Natural killer cell (primary cell): ENCODE measurements at regions not wholly inside any gene's neighbourhood (a gene's known extent, or its start where the extent isn't known, plus 50 kb on each side); places are given as distances from the start of the nearest gene placed in this dataset.

ENCODE experiments used
- ATAC-seq, 3 donors: fragments of 150-1000 bp in 2 of 3; fragments of 200-7000 bp in 1 of 3; cut with Tn5 transposase; 1 replicate in 1 of 3; 2 replicates in 2 of 3; pipeline ENCODE4 v1.10.0; 2021; ENCODE audit warnings: mild to moderate bottlenecking in 2 of 3, moderate library complexity in 2 of 3
- DNase-seq, 2 donors: peaks; one replicate each; pipeline versions ENCODE4 v3.0.0 to v3.0.0-alpha.2; 2013 to 2021; ENCODE audit warnings: mixed read lengths in 1 of 2
- H3K27ac ChIP-seq: one replicate; pipeline ENCODE4 v1.5.1; 2013; ENCODE audit warnings: mild to moderate bottlenecking, low read length
- H3K27me3 ChIP-seq: one replicate; pipeline ENCODE4 v1.6.1; 2013; ENCODE audit warnings: low read length; ENCODE audit not compliant: control insufficient read depth, insufficient read depth
- H3K36me3 ChIP-seq: one replicate; pipeline ENCODE4 v1.6.1; 2013; ENCODE audit warnings: low read length; ENCODE audit not compliant: control insufficient read depth, insufficient read depth
- H3K4me1 ChIP-seq: one replicate; pipeline ENCODE4 v1.6.1; 2013; ENCODE audit warnings: low read length; ENCODE audit not compliant: control insufficient read depth, insufficient read depth
- H3K4me3 ChIP-seq: one replicate; pipeline ENCODE4 v1.5.1; 2013; ENCODE audit warnings: low read length
- H3K9me3 ChIP-seq: one replicate; pipeline ENCODE4 v1.6.1; 2013; ENCODE audit warnings: low read length; ENCODE audit not compliant: control insufficient read depth, insufficient read depth
- H3K27ac Mint-ChIP-seq, 2 donors: one replicate each; pipeline ENCODE4 v1.8.0; 2022; ENCODE audit warnings: mild to moderate bottlenecking in 2 of 2, mixed read lengths in 2 of 2, moderate library complexity in 1 of 2
- H3K27me3 Mint-ChIP-seq, 2 donors: one replicate each; pipeline ENCODE4 v1.8.0; 2022; ENCODE audit warnings: low read depth in 2 of 2, mixed read lengths in 2 of 2
- H3K36me3 Mint-ChIP-seq: one replicate; pipeline ENCODE4 v1.8.0; 2022; ENCODE audit warnings: mixed read lengths
- H3K4me1 Mint-ChIP-seq, 2 donors: one replicate each; pipeline ENCODE4 v1.8.0; 2022; ENCODE audit warnings: mixed read lengths in 2 of 2
- H3K4me3 Mint-ChIP-seq: one replicate; pipeline ENCODE4 v1.8.0; 2022; ENCODE audit warnings: mild to moderate bottlenecking, moderate library complexity, mixed read lengths
- H3K9me3 Mint-ChIP-seq, 2 donors: one replicate each; pipeline ENCODE4 v1.8.0; 2022; ENCODE audit warnings: mixed read lengths in 2 of 2
- WGBS: methylation state at CpG from one replicate; pipeline ENCODE4 v1.1.7; 2013; ENCODE audit warnings: missing lambda C conversion rate; ENCODE audit not compliant: insufficient coverage; 5-methylcytosine and 5-hydroxymethylcytosine counted together
- intact Hi-C: fragments of 100-400 bp; cut with micrococcal nuclease; formaldehyde crosslinking; loops from one replicate; pipeline ENCODE4 v1.14.2; 2022
- TF ChIP-seq, protein P1 (sequence below): fragments of 200-600 bp; IDR thresholded peaks from one replicate; pipeline ENCODE4 v1.8.0; 2022; ENCODE audit warnings: antibody characterized with exemption

DNA sequence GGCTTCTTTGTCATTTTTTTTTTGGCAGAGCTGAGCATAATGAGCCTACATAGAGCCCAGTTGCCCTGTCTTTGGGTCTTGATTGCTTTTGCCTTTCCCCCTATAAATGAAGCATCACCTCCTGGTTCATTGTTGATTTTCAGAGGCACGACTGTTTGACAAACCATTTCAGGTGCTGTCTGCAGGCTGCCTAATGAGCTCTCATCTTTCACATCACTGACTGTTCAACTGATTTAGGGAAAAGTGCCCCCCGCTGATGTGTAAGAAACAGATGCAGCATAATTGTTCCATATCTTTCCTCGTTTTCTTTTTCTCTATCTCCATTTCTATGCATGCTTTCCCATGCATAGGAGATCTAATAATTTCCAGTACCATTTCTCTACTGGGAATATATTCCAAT, 338.6 kb downstream of the TMEM38B start:
- no peak overlapping the region for H3K4me3 ChIP-seq
- no peaks in the 10 kb centered on the region for H3K4me1 ChIP-seq
- H3K27ac ChIP-seq, result no peak overlapping the region
- whole genome bisulfite sequencing, result 78% methylated on average over 3 of the region's 3 CpGs
- H3K27ac Mint-ChIP-seq, result no peak overlapping the region
- TF ChIP-seq, protein P1, sequence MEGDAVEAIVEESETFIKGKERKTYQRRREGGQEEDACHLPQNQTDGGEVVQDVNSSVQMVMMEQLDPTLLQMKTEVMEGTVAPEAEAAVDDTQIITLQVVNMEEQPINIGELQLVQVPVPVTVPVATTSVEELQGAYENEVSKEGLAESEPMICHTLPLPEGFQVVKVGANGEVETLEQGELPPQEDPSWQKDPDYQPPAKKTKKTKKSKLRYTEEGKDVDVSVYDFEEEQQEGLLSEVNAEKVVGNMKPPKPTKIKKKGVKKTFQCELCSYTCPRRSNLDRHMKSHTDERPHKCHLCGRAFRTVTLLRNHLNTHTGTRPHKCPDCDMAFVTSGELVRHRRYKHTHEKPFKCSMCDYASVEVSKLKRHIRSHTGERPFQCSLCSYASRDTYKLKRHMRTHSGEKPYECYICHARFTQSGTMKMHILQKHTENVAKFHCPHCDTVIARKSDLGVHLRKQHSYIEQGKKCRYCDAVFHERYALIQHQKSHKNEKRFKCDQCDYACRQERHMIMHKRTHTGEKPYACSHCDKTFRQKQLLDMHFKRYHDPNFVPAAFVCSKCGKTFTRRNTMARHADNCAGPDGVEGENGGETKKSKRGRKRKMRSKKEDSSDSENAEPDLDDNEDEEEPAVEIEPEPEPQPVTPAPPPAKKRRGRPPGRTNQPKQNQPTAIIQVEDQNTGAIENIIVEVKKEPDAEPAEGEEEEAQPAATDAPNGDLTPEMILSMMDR, result no peak
- no peaks in the 10 kb centered on the region for H3K36me3 ChIP-seq
- ATAC-seq, result no peak
- H3K9me3 Mint-ChIP-seq, result peaks cover 5 to 6% of the 10 kb centered on the region in 2 donors
- H3K27me3 Mint-ChIP-seq, result peaks cover 0 to 7% of the 10 kb centered on the region in 2 donors
- no peaks in the 10 kb centered on the region for H3K27me3 ChIP-seq
- no peaks in the 10 kb centered on the region for H3K4me1 Mint-ChIP-seq
- intact Hi-C loops, result no loop called here
- no peaks in the 10 kb centered on the region for H3K36me3 Mint-ChIP-seq
- no peak overlapping the region for H3K4me3 Mint-ChIP-seq
- no peaks in the 10 kb centered on the region for H3K9me3 ChIP-seq
- no peak for DNase-seq

DNA sequence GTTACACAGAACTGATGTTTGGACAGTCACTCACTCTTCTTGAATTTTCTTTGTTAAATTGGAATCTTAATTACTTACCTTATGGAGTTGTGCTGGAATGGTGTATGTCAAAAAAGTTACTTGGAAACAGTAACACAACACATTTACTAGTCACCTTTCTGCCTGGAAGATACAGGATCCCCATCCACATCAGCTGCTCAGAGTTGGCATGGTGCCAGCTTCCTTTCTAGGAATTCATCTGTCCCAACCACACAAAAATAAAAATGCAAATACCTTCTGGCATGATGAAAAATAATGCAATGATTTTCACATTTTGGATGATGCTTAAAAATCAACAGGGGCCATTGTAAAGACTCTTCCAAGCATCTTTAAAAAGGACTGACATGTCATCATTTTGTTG, 341.5 kb downstream of the TMEM38B start:
- Mint-ChIP-seq H3K36me3 (no peaks in the 10 kb centered on the region), H3K4me1 (no peaks in the 10 kb centered on the region), H3K27ac (no peak overlapping the region), H3K4me3 (no peak overlapping the region), H3K27me3 (peaks cover 0 to 7% of the 10 kb centered on the region in 2 donors), H3K9me3 (no peaks in the 10 kb centered on the region)
- H3K4me3 ChIP-seq, result no peak overlapping the region
- TF ChIP-seq, protein P1, result no peak
- intact Hi-C loops, result no loop called here
- H3K36me3 ChIP-seq, result no peaks in the 10 kb centered on the region
- no peak overlapping the region for H3K27ac ChIP-seq
- DNase-seq, result no peak
- no peaks in the 10 kb centered on the region for H3K9me3 ChIP-seq
- no peaks in the 10 kb centered on the region for H3K4me1 ChIP-seq
- ATAC-seq, result no peak
- H3K27me3 ChIP-seq, result no peaks in the 10 kb centered on the region

DNA sequence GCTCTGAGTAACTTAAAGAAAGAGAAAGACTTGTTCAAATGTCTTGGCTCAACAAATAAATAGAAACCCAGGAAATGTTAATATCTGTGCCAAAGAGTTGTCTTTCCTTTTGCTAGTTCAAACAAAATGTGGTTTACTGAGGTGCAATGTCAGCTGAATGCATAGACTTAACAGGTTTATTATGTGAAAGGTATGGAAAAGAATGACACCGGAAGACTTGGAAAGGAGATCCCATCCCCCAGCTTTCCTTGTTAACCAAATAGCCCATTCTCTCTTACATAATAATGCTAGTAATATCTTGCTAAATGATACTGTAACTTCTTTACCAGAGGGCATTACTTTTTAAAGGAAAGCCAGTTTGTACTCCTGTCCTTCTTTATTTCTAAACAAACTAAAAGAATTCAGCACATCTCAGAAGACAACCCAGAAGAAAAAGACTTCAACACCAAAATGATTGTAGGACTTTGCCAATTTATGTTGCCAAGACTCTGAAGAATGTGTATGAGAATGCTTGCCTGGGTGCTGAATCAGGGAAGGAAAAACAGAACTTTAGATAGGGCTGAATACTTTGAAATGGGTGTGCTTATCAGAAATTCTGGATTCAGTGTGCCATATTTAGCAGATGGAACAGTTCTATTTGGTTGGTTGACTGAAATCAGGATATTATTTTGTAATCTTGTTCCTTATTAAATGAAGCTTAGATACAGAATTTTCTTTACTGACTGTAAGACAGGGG, 344.1 kb downstream of the TMEM38B start:
- DNase-seq (no peak), ATAC-seq (no peak)
- no peak overlapping the region for H3K27ac ChIP-seq
- H3K9me3 ChIP-seq, result no peaks in the 10 kb centered on the region
- TF ChIP-seq, protein P1, result no peak
- H3K36me3 ChIP-seq, result no peaks in the 10 kb centered on the region
- WGBS, result no CpG with 5 or more reads among the region's 1 CpG
- H3K4me3 ChIP-seq, result no peak overlapping the region
- H3K27me3 ChIP-seq, result no peaks in the 10 kb centered on the region
- no peaks in the 10 kb centered on the region for H3K4me1 ChIP-seq
- no peaks in the 10 kb centered on the region for H3K4me1 Mint-ChIP-seq
- H3K27me3 Mint-ChIP-seq, result peaks cover 0 to 3% of the 10 kb centered on the region in 2 donors
- H3K36me3 Mint-ChIP-seq, result no peaks in the 10 kb centered on the region
- intact Hi-C loops, result no loop called here
- H3K27ac Mint-ChIP-seq, result no peak overlapping the region
- no peaks in the 10 kb centered on the region for H3K9me3 Mint-ChIP-seq
- no peak overlapping the region for H3K4me3 Mint-ChIP-seq
